HG03571 (cell line): ENCODE measurements at regions not wholly inside any gene's neighbourhood (a gene's known extent, or its start where the extent isn't known, plus 50 kb on each side); places are given as distances from the start of the nearest gene placed in this dataset.
"Not testable (repeated sequence)": the region's sequence is repeated elsewhere in the genome, so short reads cannot be mapped to it uniquely, and the experiment has no call there.

Source experiments
- ATAC-seq: cut with Tn5 transposase; IDR thresholded peaks from one replicate; pipeline ENCODE4 v1.9.1; 2021; ENCODE audit not compliant: unreplicated experiment

DNA sequence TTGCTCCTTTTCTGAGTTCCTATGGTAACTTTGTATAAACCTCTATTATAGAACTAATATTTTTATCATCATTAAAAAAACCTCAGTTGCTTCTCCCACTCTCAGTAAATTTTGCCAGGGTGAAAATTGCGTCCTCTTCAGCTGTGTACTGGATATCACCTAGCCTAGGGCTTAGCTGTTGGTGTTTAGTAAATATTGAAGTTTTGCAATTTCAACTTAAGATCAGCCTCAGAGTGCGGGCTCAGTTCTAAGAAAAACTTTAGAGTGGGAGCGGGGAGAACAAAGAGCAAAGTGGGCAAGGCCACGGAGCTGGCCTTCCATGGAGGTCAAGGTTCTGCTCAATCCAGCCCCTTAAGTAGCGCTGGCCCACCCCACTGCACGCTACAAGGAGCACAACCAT is 488.3 kb upstream of the SPRED2 start:
- ATAC-seq, result no peak

DNA sequence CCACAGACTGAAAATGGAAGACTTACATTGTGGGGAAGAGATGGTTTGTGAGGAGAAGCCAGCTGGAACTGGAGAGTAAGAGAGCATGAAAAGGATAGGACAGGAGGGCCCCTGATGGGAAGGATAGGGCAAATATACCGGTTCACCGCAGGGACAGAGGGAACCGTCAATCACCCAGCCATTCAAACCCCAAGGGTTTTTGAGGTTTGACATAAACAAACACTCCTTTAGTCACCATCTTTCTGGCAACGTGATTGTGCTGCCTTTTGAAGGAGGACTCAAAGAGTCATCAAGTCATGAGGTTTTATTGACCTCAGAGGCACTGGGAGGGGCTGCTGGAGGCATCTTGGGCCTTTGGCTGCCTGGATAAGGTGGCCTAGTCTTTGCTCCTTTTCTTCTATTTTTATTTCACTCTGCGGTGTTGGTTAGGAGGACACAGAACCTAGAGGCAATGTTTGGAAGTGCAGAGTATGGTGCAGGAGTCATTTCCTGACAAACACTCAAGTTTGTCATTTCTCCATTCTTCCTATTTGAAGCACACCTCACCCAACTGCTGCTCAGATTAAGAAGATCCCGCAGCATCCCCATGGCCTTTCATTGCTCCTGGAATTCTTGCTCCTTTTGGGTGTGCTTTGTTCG is 487.3 kb upstream of the SPRED2 start:
- no peak for ATAC-seq

DNA sequence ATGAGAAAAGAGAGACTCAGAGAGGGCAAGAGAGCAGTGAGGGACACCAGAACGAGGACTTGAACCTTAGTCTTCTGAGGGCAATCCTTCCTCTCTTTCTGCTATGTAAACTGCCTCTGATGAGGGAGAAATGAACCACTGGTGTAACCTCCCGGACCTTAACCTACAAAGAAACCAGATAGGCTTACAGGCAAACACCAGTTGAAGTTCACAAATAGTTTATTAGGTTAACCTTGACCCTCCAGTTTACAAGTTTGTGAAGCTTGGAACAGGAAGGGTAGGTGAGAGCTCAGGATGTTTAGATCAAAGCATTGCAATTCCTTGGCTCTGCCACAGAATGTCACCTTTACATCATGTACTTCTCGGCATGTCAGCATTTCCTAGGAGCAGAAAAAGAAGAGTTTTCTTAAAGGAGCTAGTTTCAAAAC is 486.4 kb upstream of the SPRED2 start:
- no peak for ATAC-seq

DNA sequence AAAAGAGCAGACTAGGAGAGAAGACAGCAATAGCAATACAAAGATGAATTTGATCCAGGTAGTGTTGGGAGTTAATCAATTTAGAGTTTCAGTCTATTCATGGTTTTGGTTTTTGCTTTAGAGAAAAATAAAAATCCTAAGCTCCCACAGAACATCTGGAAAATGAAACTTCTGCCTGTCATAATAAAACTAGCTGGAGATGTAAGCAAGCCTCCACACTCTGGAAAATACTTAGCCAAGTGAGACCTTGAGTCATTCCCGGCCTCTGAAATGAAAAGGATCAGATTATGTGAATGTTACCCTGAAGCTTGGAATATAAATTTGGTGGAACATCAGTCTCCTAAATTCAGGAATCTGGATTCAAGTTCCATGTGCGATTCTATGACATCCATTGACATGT is 485.6 kb upstream of the SPRED2 start:
- no peak for ATAC-seq

DNA sequence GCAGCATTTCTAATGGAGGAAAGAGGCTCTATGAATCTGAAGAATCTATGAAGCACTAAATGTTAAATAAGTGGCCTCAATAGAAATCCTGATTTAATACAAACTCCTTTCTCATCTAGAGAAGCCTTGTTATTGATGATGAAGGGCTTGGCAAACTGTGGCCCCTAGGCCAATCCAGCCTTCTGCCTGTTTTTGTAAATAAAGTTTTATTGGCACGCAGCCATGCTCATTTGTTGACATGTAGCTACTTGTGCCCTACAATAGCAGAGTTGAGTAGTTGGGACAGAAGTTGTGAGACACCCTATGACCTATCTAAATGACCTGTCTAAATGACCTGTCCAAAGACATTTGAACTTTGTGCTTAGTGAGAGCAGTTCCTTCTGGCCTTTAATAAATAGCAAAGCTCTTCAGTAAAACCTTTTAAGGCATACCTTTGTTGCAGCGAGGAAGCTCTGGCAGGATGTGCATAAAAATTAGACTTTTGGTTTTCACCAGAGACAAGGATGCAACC is 484.4 kb upstream of the SPRED2 start:
- no peak for ATAC-seq

DNA sequence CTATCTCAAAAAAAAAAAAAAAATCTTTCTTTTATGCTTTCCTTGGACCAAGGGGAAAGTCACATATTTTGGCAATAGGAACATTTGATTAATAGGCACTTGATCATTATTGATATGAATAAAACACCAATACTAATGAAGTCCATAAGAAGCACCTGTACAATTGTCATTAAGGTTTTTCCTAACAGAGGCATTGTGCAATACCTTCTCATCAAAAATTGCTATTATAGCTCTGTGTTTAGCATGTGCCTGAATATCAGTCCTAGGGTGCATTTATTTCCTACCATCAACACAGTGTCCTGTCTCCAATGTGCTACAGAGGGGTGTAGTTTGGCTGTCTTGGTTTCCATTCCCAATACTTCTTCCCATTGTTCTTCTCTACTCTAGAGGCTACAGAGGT is 483.8 kb upstream of the SPRED2 start:
- no peak for ATAC-seq

DNA sequence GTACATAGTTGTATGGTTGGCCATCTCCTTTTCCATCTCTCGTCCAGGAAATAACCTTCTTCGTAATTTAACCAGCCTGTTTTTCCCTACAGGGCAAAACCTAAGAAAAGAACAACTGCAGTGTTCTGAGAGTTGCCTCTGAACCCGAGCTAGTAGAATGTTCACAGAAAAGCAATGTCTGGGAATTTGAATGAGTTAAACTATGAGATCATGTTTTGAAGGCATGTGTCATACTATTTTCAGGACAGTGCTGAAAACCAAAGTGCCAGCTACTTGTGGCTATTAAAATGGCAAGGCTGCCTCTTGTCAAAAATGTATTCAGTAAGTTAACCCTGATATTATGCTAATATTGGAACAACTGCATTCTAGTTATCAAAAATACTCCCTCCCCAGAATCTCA is 482.9 kb upstream of the SPRED2 start:
- no peak for ATAC-seq

DNA sequence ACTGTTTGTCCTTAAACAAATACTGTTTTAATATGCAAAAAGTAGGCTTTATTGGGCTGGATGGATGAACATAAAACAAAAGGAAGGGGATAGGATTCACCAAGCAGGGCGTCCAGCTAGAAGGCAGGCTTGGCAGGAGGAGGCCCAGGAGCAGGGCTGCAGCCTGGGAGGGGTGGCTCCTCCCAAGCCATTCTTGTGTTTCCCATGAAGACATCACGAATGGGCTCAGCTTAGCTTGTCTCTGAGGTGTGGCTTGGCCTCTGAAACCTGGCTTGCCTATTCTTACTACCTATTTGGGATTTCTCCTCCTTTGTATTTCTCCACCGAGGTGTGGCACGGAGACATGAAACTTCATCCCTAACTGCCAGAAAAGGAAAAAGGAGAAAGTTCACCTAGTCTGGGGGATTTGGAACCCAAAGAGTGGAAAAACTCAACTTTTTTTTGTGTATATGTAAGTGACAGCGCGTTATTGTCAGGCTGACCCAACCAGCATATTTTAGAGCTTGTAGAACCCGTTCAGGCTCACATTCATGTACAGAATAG is 481.9 kb upstream of the SPRED2 start:
- no peak for ATAC-seq

DNA sequence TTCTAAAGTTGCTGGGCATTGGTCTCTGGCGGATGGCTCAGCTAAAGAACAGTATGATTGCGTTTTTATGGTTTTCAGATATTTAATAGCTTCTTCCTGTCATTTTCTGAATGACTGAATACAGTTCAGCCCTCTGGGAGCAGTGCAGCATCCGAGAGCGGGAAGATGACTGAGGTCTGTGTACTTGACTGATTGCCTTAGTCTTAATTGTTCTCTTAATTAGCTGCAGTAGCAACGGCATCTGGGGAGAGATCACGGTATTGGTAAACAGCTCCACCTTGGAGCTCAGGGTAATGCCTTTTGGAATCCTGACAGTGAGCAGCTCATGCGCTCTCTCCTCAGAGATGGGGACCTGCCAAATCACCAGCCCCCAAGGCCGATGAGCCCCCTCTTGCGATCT is 481.4 kb upstream of the SPRED2 start:
- no peak for ATAC-seq

DNA sequence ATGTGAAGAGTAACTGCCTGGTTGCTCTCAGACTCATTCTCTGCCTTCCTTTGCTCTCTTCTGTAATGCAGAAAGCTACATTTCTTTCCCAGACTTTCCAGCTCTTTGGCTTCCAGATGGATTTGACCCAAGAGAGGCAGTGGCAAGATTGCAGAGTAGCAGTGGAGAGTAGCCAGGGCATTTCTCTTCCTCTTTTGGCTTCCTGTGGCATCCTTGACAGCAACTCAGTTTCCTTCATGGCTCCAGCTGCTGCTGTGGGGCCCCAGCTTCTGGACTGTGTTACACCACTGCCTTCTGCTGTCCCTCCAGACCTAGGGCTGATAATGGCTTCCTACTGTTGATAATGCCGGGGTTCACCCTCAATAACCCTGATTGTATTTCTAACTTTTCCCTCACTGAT is 469.4 kb upstream of the SPRED2 start:
- ATAC-seq, result no peak

DNA sequence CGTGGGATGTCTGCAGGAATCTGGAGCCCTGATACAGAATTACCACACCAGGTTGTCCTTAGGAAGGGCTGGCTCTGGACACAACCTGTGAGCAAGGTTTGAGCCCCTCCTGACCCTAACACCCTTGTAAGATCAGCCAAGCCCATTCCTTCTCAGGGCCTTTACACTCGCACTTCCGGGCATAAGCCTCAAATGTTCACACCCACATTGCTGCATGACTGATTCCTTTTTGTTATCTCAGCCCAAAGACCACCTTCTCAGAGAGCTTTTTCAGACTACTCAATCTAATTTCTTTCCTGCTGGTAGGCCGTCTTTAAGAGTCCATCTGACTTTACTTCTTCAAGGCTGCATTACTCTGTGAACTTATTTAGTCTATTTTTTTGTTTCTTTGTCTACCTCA is 464.0 kb upstream of the SPRED2 start:
- ATAC-seq, result no peak

DNA sequence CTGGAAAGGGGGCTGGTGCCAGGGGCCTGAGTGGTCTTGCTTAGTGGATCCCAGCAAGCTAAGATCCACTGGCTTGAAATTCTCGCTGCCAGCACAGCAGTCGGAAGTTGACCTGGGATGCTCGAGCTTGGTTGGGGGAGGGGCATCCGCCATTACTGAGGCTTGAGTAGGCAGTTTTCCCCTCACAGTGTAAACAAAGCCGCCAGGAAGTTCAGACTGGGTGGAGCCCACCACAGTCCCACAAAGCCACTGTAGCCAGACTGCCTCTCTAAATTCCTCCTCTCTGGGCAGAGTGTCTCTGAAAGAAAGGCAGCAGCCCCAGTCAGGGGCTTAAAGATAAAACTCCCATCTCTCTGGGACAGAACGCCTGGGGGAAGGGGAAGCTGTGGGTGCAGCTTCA is 457.7 kb upstream of the SPRED2 start:
- ATAC-seq, result not testable (repeated sequence)

DNA sequence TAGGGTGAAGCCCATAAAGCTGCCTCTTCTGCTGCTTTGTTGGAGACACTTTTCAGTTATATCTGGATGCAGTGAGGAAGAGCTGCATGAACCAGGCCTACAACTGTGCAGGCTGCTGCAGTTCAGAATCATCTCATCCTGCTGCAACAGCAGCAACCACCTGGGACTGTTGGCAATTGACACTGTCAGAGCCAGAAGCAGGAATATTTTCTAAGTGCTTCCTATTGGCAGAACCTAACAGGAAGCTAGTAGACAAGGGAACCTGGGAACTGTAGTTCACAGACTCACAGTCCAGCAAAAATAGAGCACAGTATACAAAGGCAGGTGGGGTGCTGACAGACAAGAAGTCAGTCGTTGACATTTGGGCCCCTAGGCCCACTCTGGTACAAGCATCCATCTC is 452.9 kb upstream of the SPRED2 start:
- ATAC-seq, result no peak

DNA sequence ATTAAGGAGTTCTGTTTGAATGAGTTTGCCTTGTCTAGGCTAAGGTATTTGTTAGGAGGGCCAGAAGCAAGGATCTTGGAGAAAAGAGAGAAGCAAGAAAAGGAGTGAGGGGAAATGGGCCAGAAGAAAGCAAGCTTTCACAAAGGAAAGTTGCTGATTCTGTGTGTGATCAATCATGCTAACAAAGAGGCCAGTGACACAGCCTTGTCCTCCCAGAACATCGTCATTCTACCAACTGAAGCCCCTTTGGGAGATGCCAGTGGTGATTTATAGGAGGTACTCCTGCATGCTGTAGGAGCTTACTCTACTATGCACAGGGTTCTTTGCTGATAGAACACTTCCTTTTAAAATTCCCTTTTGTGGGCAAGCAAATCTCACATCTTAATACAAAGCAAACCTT is 449.2 kb upstream of the SPRED2 start:
- no peak for ATAC-seq

DNA sequence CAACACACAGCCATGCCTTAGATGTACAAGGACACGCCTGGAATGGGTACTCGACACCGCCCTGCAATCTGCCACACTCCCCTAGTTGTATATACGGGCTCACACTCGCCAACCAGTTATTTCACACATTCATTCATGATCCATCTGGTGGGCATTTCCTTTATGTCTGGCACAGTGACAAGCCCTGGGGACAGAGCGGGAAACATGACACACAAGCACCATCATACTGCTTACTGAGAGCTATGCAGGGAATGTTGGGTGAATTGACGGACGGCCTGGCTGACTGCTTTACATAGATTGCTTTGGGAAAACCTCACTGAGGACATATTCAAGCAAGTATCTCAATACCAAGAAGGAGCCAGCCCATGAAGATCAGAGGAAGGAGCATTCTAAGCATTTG is 448.0 kb upstream of the SPRED2 start:
- no peak for ATAC-seq

DNA sequence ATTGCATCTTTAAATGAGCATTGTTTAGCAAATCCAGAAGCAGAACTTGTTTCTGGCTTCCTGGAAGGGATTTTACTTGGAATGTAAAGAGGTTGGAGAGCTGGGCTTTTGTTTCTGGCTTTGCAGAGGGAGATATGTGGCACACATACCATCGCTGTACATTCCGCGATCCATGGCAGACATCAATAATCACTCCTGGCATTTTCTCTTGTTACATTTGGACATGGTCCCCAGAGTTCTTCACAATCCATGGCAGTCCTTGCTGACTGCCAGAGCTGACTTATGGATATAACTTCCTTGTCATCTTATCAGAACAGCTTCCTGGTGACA is 445.6 kb upstream of the SPRED2 start:
- no peak for ATAC-seq

DNA sequence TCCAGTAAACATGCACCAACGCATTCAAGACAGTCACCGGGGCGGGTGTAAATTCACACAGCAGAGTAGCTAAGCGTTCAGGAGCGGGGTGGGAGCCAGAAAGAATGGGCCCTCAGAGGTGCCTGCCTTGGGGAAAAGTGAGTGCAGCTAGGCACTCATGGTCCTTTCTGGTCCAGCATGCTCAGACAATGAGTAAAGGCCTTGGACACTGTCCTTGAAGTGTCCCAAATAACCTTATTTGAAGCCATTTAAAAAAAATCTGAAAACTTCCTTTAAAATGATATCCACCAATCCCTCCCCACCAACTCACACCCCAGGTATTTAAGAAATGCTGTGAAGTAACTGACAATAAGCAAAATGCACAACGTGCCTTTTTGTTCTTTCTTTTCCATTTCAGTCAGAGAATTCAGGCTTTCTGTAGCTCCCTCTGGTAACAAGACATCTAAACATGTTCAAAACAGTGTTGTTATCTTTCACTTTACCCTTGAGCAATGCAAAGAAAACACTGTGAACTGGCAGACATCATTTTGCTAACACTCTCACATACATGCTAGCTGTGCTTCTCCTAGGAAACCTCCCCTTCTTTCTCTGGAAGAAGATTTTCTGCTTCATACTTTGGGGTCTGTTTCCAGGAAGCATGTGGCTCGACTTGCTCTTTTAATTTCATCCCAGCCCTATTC is 445.1 kb upstream of the SPRED2 start:
- no peak for ATAC-seq

DNA sequence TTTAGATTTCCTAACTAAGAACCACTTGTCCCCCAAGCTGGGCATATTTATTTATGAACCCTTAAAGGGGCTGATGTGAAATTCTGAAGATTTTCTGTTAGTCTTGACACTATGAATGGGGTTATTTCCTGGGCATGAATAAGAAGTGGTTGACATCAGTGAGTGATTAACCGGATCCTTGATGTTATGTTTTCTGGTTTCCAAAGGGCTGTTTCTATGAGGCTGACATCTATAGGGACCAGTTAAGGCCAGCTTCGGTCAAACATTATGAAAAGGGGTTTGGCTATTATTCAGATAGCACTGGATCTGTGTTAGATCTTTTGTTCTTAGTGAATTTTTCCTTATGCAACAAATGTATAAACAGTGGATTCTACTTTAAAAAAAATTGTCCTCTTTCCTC is 443.7 kb upstream of the SPRED2 start:
- ATAC-seq, result no peak

DNA sequence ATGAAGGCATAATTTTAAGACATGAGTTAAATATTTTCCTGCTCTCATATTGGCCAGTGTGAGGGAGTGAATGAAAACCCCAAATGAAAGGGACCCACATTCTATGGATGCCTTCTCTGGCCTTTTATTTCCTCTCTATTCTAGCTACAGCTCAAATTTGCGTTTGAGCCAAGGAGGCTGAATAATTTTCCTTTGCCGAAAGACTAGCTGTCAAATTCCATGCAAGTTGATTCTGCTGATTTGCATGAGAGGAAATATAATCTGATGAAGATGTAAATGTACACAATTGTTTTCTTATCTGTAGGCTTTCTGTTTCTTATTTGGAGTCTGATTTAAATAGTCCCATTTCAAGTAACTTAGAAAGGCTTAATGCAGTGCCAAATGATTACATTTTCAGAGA is 438.4 kb upstream of the SPRED2 start:
- ATAC-seq, result no peak

DNA sequence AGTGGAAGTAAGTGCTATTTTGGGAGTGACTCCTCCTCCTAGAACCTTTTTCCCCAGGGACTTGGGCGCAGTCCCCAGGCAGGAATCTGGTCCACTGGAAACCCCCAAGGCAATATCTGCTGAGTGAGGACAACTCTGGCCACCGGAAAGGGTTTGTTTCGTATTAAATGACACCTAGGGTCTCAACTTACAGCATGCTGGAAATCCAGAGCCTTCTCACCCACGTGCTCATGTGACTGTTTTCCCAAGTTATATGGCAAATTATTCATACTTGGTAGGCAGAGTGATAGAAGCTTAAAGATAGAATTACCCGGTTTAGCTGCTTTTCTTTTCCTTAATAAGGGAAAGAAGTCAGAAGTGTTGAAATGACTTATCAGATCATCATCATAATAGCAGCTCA is 436.9 kb upstream of the SPRED2 start:
- ATAC-seq, result no peak

DNA sequence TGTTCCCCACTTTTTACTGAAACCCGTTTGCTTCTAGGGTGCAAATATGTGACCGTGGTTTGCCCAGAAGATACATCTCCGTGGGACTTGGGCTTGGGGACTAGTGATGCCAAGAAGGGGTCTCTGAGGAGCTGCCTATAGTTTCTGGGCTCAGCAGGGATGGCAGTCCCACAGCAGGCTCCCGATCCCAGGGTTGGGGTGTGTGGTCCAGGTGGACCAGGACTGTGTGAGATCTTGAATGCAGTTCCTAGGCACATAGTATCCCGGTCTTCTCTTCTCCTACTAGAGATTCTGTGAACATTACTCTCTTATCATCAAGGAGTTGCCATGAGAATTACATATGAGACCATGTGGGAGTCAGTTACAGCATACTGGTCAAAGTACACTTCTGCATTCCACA is 435.8 kb upstream of the SPRED2 start:
- ATAC-seq, result no peak

DNA sequence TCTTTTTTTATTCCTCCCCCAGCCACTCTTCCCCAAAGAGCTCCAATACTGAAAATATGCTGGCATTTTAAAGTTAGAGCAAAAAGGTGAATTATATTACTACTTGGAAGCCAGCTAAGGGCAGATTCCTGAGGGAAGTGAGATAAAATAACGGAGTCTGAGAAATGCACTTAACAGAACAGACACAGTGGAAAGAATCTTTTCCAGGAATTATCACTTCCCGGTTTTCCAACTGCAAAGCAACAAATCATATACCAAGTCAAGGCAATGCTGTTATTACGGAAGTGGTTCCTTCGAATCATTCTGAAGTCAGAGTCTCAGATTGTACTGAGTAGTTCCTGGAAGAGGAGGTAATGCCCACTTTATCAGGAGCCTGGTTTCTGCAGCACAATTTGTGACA is 435.0 kb upstream of the SPRED2 start:
- ATAC-seq, result no peak

DNA sequence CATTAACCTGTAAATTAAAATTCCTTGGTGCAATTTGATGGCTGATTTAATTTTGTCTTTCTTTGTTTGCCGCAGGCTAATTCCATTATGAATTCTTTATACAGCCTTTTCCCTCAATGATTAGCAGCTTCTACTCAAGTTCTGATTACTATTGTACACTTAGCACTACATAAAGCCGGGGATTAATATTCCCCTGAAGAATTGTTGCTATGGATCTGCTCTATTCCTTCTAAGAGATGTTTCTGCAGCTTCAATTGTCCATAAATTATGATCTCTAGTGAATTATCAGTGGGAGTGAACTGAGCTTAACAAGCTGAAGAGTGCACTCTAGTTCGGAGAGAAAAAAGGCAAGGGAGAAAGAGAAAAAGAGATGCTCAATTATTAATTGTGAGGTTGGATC is 433.7 kb upstream of the SPRED2 start:
- ATAC-seq, result no peak
